GM10266 (cell line): ENCODE measurements at regions not wholly inside any gene's neighbourhood (a gene's known extent, or its start where the extent isn't known, plus 50 kb on each side); places are given as distances from the start of the nearest gene placed in this dataset.
"Not testable (repeated sequence)": the region's sequence is repeated elsewhere in the genome, so short reads cannot be mapped to it uniquely, and the experiment has no call there.

Source experiments
- DNase-seq: peaks from one replicate; pipeline ENCODE4 v3.0.0; 2012; ENCODE audit errors: extremely low spot score
- CTCF ChIP-seq: IDR thresholded peaks from 2 replicates; pipeline ENCODE4 v1.5.1; 2012; ENCODE audit warnings: mild to moderate bottlenecking, low read depth; ENCODE audit not compliant: control insufficient read depth, insufficient read depth; ENCODE audit errors: missing control alignments

- no peak for TF ChIP-seq CTCF
- no peak for DNase-seq
Measured at GRCh38 chr2:182652326-182652725, 63.7 kb upstream of the DNAJC10 start.

- DNase-seq, result no peak
- TF ChIP-seq CTCF, result no peak
Measured at GRCh38 chr2:182655750-182656149, 60.3 kb upstream of the DNAJC10 start.

- no peak for DNase-seq
- no peak for TF ChIP-seq CTCF
Measured at GRCh38 chr2:182664212-182664611, 51.8 kb upstream of the DNAJC10 start.

GRCh38 chr2:182665500-182665899 is 50.6 kb upstream of the DNAJC10 start:
- DNase-seq, result not testable (repeated sequence)
